Activated CD4-positive, alpha-beta T cell treated with anti-CD3 and anti-CD28 coated beads, Interleukin-2, amount 10 ng/mL, durations not matched to agents 24 days and 14 days (primary cell): ENCODE measurements at regions not wholly inside any gene's neighbourhood (a gene's known extent, or its start where the extent isn't known, plus 50 kb on each side); places are given as distances from the start of the nearest gene placed in this dataset.

Source experiments
- DNase-seq: peaks from one replicate; pipeline ENCODE4 v3.0.0; 2022
- H3K27ac Mint-ChIP-seq: one replicate; pipeline ENCODE4 v1.8.0; 2022; ENCODE audit warnings: mild to moderate bottlenecking, mixed read lengths
- H3K27me3 Mint-ChIP-seq: one replicate; pipeline ENCODE4 v1.8.0; 2022; ENCODE audit warnings: mixed read lengths
- H3K36me3 Mint-ChIP-seq: one replicate; pipeline ENCODE4 v1.8.0; 2022; ENCODE audit warnings: low read depth, mild to moderate bottlenecking, mixed read lengths
- H3K4me1 Mint-ChIP-seq: one replicate; pipeline ENCODE4 v1.8.0; 2021; ENCODE audit warnings: mixed read lengths
- H3K4me3 Mint-ChIP-seq: one replicate; pipeline ENCODE4 v1.8.0; 2022; ENCODE audit warnings: mild to moderate bottlenecking, moderate library complexity, mixed read lengths
- H3K9me3 Mint-ChIP-seq: one replicate; pipeline ENCODE4 v1.8.0; 2021; ENCODE audit warnings: mixed read lengths
- intact Hi-C: fragments of 100-400 bp; cut with micrococcal nuclease; formaldehyde crosslinking; loops from one replicate; pipeline ENCODE4 v1.15.1; 2023

GRCh38 chr11:106179048-106179447 lies 101.6 kb downstream of the AASDHPPT start:
- Mint-ChIP-seq H3K36me3 (no peaks in the 10 kb centered on the region), H3K27me3 (no peaks in the 10 kb centered on the region)
- intact Hi-C loops = no loop called here

GRCh38 chr11:106186630-106187029 lies 109.2 kb downstream of the AASDHPPT start:
- Mint-ChIP-seq H3K9me3 (peaks cover under 1% of the 10 kb centered on the region), H3K27me3 (no peaks in the 10 kb centered on the region), H3K4me3 (no peak overlapping the region), H3K36me3 (no peaks in the 10 kb centered on the region), H3K27ac (no peak overlapping the region), H3K4me1 (no peaks in the 10 kb centered on the region)
- intact Hi-C loops = no loop called here
- DNase-seq = no peak

More at GRCh38 chr11:106179048-106179447, 101.6 kb downstream of the AASDHPPT start:
- Mint-ChIP-seq H3K4me1 (no peaks in the 10 kb centered on the region), H3K4me3 (no peak overlapping the region), H3K9me3 (peaks cover 13% of the 10 kb centered on the region), H3K27ac (no peak overlapping the region)
- no peak for DNase-seq

GRCh38 chr11:106187860-106188456 lies 110.5 kb downstream of the AASDHPPT start:
- intact Hi-C loops = no loop called here
- Mint-ChIP-seq H3K27ac (no peak overlapping the region), H3K9me3 (no peaks in the 10 kb centered on the region), H3K36me3 (no peaks in the 10 kb centered on the region), H3K27me3 (no peaks in the 10 kb centered on the region), H3K4me3 (no peak overlapping the region), H3K4me1 (no peaks in the 10 kb centered on the region)
- DNase-seq = no peak

GRCh38 chr11:106193956-106194355 lies 116.5 kb downstream of the AASDHPPT start:
- Mint-ChIP-seq H3K27ac (no peak overlapping the region), H3K36me3 (no peaks in the 10 kb centered on the region), H3K9me3 (no peaks in the 10 kb centered on the region), H3K4me3 (no peak overlapping the region), H3K27me3 (no peaks in the 10 kb centered on the region), H3K4me1 (no peaks in the 10 kb centered on the region)
- intact Hi-C loops = no loop called here
- no peak for DNase-seq

- H3K27me3 Mint-ChIP-seq = no peaks in the 10 kb centered on the region
- no peaks in the 10 kb centered on the region for H3K36me3 Mint-ChIP-seq
- H3K9me3 Mint-ChIP-seq = no peaks in the 10 kb centered on the region
- intact Hi-C loops = no loop called here
- no peaks in the 10 kb centered on the region for H3K4me1 Mint-ChIP-seq
- no peak for DNase-seq
- H3K4me3 Mint-ChIP-seq = no peak overlapping the region
- no peak overlapping the region for H3K27ac Mint-ChIP-seq
These were observed 120.0 kb downstream of the AASDHPPT start for GRCh38 chr11:106197438-106197837.

GRCh38 chr11:106202935-106203620 lies 125.6 kb downstream of the AASDHPPT start:
- intact Hi-C loops = no loop called here
- H3K36me3 Mint-ChIP-seq = no peaks in the 10 kb centered on the region
- H3K4me3 Mint-ChIP-seq = no peak overlapping the region
- H3K27ac Mint-ChIP-seq = no peak overlapping the region
- H3K27me3 Mint-ChIP-seq = no peaks in the 10 kb centered on the region
- no peaks in the 10 kb centered on the region for H3K9me3 Mint-ChIP-seq
- H3K4me1 Mint-ChIP-seq = no peaks in the 10 kb centered on the region
- DNase-seq = no peak

GRCh38 chr11:106208760-106209159 lies 131.3 kb downstream of the AASDHPPT start:
- Mint-ChIP-seq H3K27ac (no peak overlapping the region), H3K27me3 (no peaks in the 10 kb centered on the region), H3K36me3 (no peaks in the 10 kb centered on the region), H3K4me1 (no peaks in the 10 kb centered on the region), H3K9me3 (no peaks in the 10 kb centered on the region), H3K4me3 (no peak overlapping the region)
- no peak for DNase-seq
- intact Hi-C loops = no loop called here

GRCh38 chr11:106212081-106212480 lies 134.6 kb downstream of the AASDHPPT start:
- no peak for DNase-seq
- Mint-ChIP-seq H3K27me3 (no peaks in the 10 kb centered on the region), H3K4me3 (no peak overlapping the region), H3K9me3 (no peaks in the 10 kb centered on the region), H3K36me3 (no peaks in the 10 kb centered on the region), H3K4me1 (no peaks in the 10 kb centered on the region), H3K27ac (no peak overlapping the region)
- intact Hi-C loops = no loop called here

GRCh38 chr11:106216281-106216680 lies 138.8 kb downstream of the AASDHPPT start:
- Mint-ChIP-seq H3K4me3 (no peak overlapping the region), H3K36me3 (no peaks in the 10 kb centered on the region), H3K27me3 (no peaks in the 10 kb centered on the region), H3K4me1 (no peaks in the 10 kb centered on the region), H3K9me3 (no peaks in the 10 kb centered on the region), H3K27ac (no peak overlapping the region)
- intact Hi-C loops = no loop called here
- no peak for DNase-seq

- no peak overlapping the region for H3K4me3 Mint-ChIP-seq
- intact Hi-C loops = no loop called here
- H3K27ac Mint-ChIP-seq = no peak overlapping the region
- no peaks in the 10 kb centered on the region for H3K36me3 Mint-ChIP-seq
- peaks cover 4% of the 10 kb centered on the region for H3K9me3 Mint-ChIP-seq
- no peaks in the 10 kb centered on the region for H3K27me3 Mint-ChIP-seq
- no peaks in the 10 kb centered on the region for H3K4me1 Mint-ChIP-seq
- no peak for DNase-seq
These were observed 140.0 kb downstream of the AASDHPPT start for GRCh38 chr11:106217456-106217855.

GRCh38 chr11:106218106-106218505 lies 140.6 kb downstream of the AASDHPPT start:
- peaks cover 4% of the 10 kb centered on the region for H3K9me3 Mint-ChIP-seq
- H3K4me1 Mint-ChIP-seq = no peaks in the 10 kb centered on the region
- no peak overlapping the region for H3K27ac Mint-ChIP-seq
- intact Hi-C loops = no loop called here
- H3K4me3 Mint-ChIP-seq = no peak overlapping the region
- no peaks in the 10 kb centered on the region for H3K36me3 Mint-ChIP-seq
- DNase-seq = no peak
- no peaks in the 10 kb centered on the region for H3K27me3 Mint-ChIP-seq

GRCh38 chr11:106222626-106223025 lies 145.2 kb downstream of the AASDHPPT start:
- Mint-ChIP-seq H3K27ac (no peak overlapping the region), H3K4me1 (no peaks in the 10 kb centered on the region), H3K36me3 (no peaks in the 10 kb centered on the region), H3K9me3 (peaks cover 4% of the 10 kb centered on the region), H3K4me3 (no peak overlapping the region), H3K27me3 (no peaks in the 10 kb centered on the region)
- intact Hi-C loops = no loop called here
- no peak for DNase-seq

GRCh38 chr11:106224172-106224571 lies 146.7 kb downstream of the AASDHPPT start:
- H3K27me3 Mint-ChIP-seq = no peaks in the 10 kb centered on the region
- intact Hi-C loops = no loop called here
- DNase-seq = no peak
- H3K4me1 Mint-ChIP-seq = no peaks in the 10 kb centered on the region
- H3K27ac Mint-ChIP-seq = no peak overlapping the region
- H3K4me3 Mint-ChIP-seq = no peak overlapping the region
- H3K36me3 Mint-ChIP-seq = no peaks in the 10 kb centered on the region
- H3K9me3 Mint-ChIP-seq = peaks cover 4% of the 10 kb centered on the region

GRCh38 chr11:106228996-106229395 lies 151.5 kb downstream of the AASDHPPT start:
- H3K4me1 Mint-ChIP-seq = no peaks in the 10 kb centered on the region

GRCh38 chr11:106231591-106231990 lies 154.1 kb downstream of the AASDHPPT start:
- no peak overlapping the region for H3K4me3 Mint-ChIP-seq
- no peak overlapping the region for H3K27ac Mint-ChIP-seq
- no peak for DNase-seq
- intact Hi-C loops = no loop called here
- no peaks in the 10 kb centered on the region for H3K4me1 Mint-ChIP-seq
- no peaks in the 10 kb centered on the region for H3K36me3 Mint-ChIP-seq
- no peaks in the 10 kb centered on the region for H3K9me3 Mint-ChIP-seq
- no peaks in the 10 kb centered on the region for H3K27me3 Mint-ChIP-seq

More at GRCh38 chr11:106228996-106229395, 151.5 kb downstream of the AASDHPPT start:
- Mint-ChIP-seq H3K9me3 (no peaks in the 10 kb centered on the region), H3K36me3 (no peaks in the 10 kb centered on the region), H3K27ac (no peak overlapping the region), H3K4me3 (no peak overlapping the region), H3K27me3 (no peaks in the 10 kb centered on the region)
- intact Hi-C loops = no loop called here
- no peak for DNase-seq
